ENCODE measurements at regions not wholly inside any gene's neighbourhood (a gene's known extent, or its start where the extent isn't known, plus 50 kb on each side); places are given as distances from the start of the nearest gene placed in this dataset.
"Not testable (repeated sequence)": the region's sequence is repeated elsewhere in the genome, so short reads cannot be mapped to it uniquely, and the experiment has no call there.

DNA sequence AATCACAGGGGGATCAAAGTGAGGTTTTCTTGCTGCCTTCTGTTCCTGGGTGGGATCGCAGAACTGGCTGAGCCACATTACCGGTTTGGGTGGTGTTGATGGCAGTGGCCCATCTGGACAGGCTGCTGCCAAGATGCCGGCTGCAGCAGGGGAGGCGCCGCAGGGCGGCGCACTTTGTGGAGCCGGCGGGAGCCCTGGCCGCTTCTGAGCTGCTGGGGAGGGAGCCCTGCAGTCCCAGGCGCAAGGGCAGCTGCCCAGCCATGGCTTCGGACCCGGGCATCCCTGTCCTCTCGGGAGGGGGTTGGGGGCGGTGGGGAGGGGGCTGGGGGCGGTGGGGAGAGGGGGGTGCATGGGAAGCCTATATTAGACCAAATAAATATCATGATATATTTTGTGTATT, 1407.3 kb downstream of the SPATA31A7 start:
- not testable (repeated sequence) for H3K4me1 ChIP-seq (ENCODE audit: control insufficient read depth, extremely low read depth, insufficient read depth, low read length); H3K4me3 ChIP-seq (replicated peaks in 1 of 4; ENCODE audit: control extremely low read depth in 1 of 4, insufficient read depth in 1 of 4, low read depth in 3 of 4, low read length in 4 of 4); H3K36me3 ChIP-seq (ENCODE audit: control insufficient read depth, insufficient read depth, low read length); H3K27ac ChIP-seq (ENCODE audit: insufficient read depth, low read length); H3K9me3 ChIP-seq (ENCODE audit: control insufficient read depth, insufficient read depth, low read depth, low read length); H3K79me2 ChIP-seq (ENCODE audit: control insufficient read depth, insufficient read depth, low read length); H2AFZ ChIP-seq (ENCODE audit: low read length); H4K20me1 ChIP-seq (ENCODE audit: control insufficient read depth, extremely low read depth, insufficient read depth, low read length); H3K9ac ChIP-seq (ENCODE audit: insufficient read depth, low read length); H3K4me2 ChIP-seq (ENCODE audit: extremely low read depth, insufficient read depth, low read length); H3K27me3 ChIP-seq (ENCODE audit: control insufficient read depth, insufficient read depth, low read length); DNase-seq (ENCODE audit: low read depth in 2 of 2)

Measured in fibroblast of lung (primary cell).